Peyer's patch (tissue), 4 donors: ENCODE measurements at regions not wholly inside any gene's neighbourhood (a gene's known extent, or its start where the extent isn't known, plus 50 kb on each side); places are given as distances from the start of the nearest gene placed in this dataset.

Source experiments
- POLR2A ChIP-seq, 2 donors: fragments of 450-650 bp; IDR thresholded peaks; one replicate each; pipeline ENCODE4 v1.5.1; 2017; ENCODE audit warnings: antibody characterized with exemption in 2 of 2, mild to moderate bottlenecking in 2 of 2, moderate library complexity in 2 of 2
- TF ChIP-seq, protein P1 (sequence below), 6 experiments: fragments of 450-650 bp in 4 of 6; fragments of 200-600 bp in 2 of 6; sonication (generic) in 1 of 6; IDR thresholded peaks; one replicate each; pipeline ENCODE4 v1.5.1; 2017 to 2019; ENCODE audit warnings: antibody characterized with exemption in 6 of 6, mild to moderate bottlenecking in 3 of 6, moderate library complexity in 1 of 6

DNA sequence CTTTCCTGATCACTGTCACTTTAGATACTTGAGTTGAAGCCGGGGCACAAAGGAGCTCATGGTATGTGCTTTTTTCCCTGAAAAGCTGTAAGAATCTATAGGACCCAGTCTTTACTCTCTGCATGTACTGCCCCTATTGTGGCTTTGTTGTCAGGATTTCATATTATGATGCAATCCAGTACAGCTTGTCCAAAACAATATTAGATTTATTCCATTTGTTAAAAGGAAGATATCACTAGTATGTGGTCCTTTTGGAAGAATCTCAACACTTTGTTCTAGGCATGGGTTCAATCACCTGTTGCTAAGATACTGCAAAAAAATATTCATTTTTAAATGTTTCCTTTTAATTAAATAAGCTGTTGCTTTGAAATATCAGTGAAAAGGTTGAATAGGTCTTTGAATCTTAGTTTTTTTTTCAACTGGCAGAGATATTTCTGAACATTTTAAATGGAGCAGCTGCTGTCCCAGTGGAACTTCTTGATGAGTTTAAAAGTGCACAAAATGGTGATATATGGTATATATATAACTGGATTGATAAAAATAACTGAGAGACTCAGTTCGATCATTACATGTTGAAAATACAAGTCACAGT lies 256.6 kb upstream of the NT5C1B start:
- TF ChIP-seq, protein P1, sequence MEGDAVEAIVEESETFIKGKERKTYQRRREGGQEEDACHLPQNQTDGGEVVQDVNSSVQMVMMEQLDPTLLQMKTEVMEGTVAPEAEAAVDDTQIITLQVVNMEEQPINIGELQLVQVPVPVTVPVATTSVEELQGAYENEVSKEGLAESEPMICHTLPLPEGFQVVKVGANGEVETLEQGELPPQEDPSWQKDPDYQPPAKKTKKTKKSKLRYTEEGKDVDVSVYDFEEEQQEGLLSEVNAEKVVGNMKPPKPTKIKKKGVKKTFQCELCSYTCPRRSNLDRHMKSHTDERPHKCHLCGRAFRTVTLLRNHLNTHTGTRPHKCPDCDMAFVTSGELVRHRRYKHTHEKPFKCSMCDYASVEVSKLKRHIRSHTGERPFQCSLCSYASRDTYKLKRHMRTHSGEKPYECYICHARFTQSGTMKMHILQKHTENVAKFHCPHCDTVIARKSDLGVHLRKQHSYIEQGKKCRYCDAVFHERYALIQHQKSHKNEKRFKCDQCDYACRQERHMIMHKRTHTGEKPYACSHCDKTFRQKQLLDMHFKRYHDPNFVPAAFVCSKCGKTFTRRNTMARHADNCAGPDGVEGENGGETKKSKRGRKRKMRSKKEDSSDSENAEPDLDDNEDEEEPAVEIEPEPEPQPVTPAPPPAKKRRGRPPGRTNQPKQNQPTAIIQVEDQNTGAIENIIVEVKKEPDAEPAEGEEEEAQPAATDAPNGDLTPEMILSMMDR (IDR thresholded peaks at IDR 0.05), result no peak
- no peak for TF ChIP-seq POLR2A (IDR thresholded peaks at IDR 0.05)
